SK-N-SH (cell line): ENCODE measurements at regions not wholly inside any gene's neighbourhood (a gene's known extent, or its start where the extent isn't known, plus 50 kb on each side); places are given as distances from the start of the nearest gene placed in this dataset.

ENCODE experiments used
- CTCF ChIA-PET: fragments of 300-600, 350-600 bp; formaldehyde crosslinking; extraction: SDS; loops from one replicate; lab custom pipeline; 2021; lab: Yijun Ruan, JAX
- POLR2A ChIA-PET: fragments of 350-600 bp; sonication (Branson Sonifier 250); formaldehyde crosslinking; extraction: SDS; loops from one replicate; lab custom pipeline; 2020; ENCODE audit warnings: antibody characterized with exemption, inconsistent platforms; lab: Yijun Ruan, JAX
- DNase-seq: peaks from one replicate; pipeline ENCODE4 v3.0.0; 2012
- H2AFZ ChIP-seq: fragments of 200-600 bp; sonication (generic); 2 replicates; pipeline ENCODE4 v1.8.1; 2016; ENCODE audit warnings: antibody characterized with exemption, mild to moderate bottlenecking, low read depth
- H3F3A ChIP-seq: fragments of 200-600 bp; sonication (generic); replicated peaks from 2 replicates; pipeline ENCODE3; 2016; ENCODE audit warnings: antibody characterized with exemption, mild to moderate bottlenecking; ENCODE audit not compliant: insufficient read depth
- H3K27ac ChIP-seq, 2 experiments: fragments of 200-500 bp in 1 of 2; fragments of 200-600 bp in 1 of 2; sonication (Bioruptor generic) in 1 of 2; sonication (generic), shearing (Covaris generic) in 1 of 2; 2 replicates each; pipeline versions ENCODE4 v1.5.1 to v1.6.1; 2014 to 2016; ENCODE audit warnings: low read depth in 2 of 2, inconsistent platforms in 1 of 2, low read length in 1 of 2, mild to moderate bottlenecking in 1 of 2, mixed read lengths in 1 of 2
- H3K27me3 ChIP-seq: fragments of 200-600 bp; sonication (generic), shearing (Covaris generic); 2 replicates; pipeline ENCODE4 v1.6.1; 2016; ENCODE audit warnings: mixed run types; ENCODE audit not compliant: insufficient read depth
- H3K36me3 ChIP-seq, 2 experiments: fragments of 200-500 bp in 1 of 2; fragments of 200-600 bp in 1 of 2; sonication (Bioruptor generic) in 1 of 2; sonication (generic) in 1 of 2; replicated peaks in 1 of 2; 2 replicates each; pipeline versions ENCODE3 to v1.5.1; 2014 to 2016; ENCODE audit warnings: low read length in 1 of 2, mild to moderate bottlenecking in 1 of 2; ENCODE audit not compliant: insufficient read depth in 2 of 2, control insufficient read depth in 1 of 2
- H3K4me1 ChIP-seq, 2 experiments: fragments of 200-500 bp in 1 of 2; fragments of 200-600 bp in 1 of 2; sonication (Bioruptor generic) in 1 of 2; sonication (generic), shearing (Covaris generic) in 1 of 2; 2 replicates each; pipeline versions ENCODE4 v1.5.1 to v1.6.1; 2014 to 2016; ENCODE audit warnings: low read depth in 1 of 2, low read length in 1 of 2, mixed run types in 1 of 2; ENCODE audit not compliant: insufficient read depth in 2 of 2, control insufficient read depth in 1 of 2
- H3K4me2 ChIP-seq: fragments of 200-600 bp; sonication (generic), shearing (Covaris generic); 2 replicates; pipeline ENCODE4 v1.6.1; 2017; ENCODE audit warnings: mixed run types
- H3K4me3 ChIP-seq, 2 experiments: fragments of 200-500 bp in 1 of 2; fragments of 200-600 bp in 1 of 2; sonication (Bioruptor generic) in 1 of 2; sonication (generic), shearing (Covaris generic) in 1 of 2; 2 replicates each; pipeline versions ENCODE4 v1.5.1 to v1.8.1; 2014 to 2016; ENCODE audit warnings: low read depth in 2 of 2, inconsistent platforms in 1 of 2, low read length in 1 of 2, mild to moderate bottlenecking in 1 of 2, mixed read lengths in 1 of 2, moderate library complexity in 1 of 2
- H3K79me2 ChIP-seq: fragments of 200-600 bp; sonication (generic); 2 replicates; pipeline ENCODE4 v1.8.1; 2017; ENCODE audit warnings: mild to moderate bottlenecking; ENCODE audit not compliant: insufficient read depth
- H3K9ac ChIP-seq: fragments of 200-600 bp; sonication (generic); 2 replicates; pipeline ENCODE4 v1.6.1; 2017; ENCODE audit warnings: mixed run types
- H3K9me2 ChIP-seq: fragments of 200-600 bp; sonication (generic); 2 replicates; pipeline ENCODE4 v1.6.1; 2017; ENCODE audit warnings: mixed run types
- H3K9me3 ChIP-seq: fragments of 200-600 bp; sonication (generic); 2 replicates; pipeline ENCODE4 v1.6.1; 2017; ENCODE audit warnings: mixed run types, mild to moderate bottlenecking, moderate library complexity
- H4K20me1 ChIP-seq: fragments of 200-600 bp; sonication (generic); 2 replicates; pipeline ENCODE4 v1.6.1; 2017; ENCODE audit warnings: mild to moderate bottlenecking, mixed run types; ENCODE audit not compliant: insufficient read depth
- FOSL2 ChIP-seq: IDR thresholded peaks from 2 replicates; pipeline ENCODE4 v1.4.0; 2012; ENCODE audit warnings: low read depth, mild to moderate bottlenecking, moderate library complexity, borderline replicate concordance
- IRF3 ChIP-seq: fragments of 150-350 bp; IDR thresholded peaks from 2 replicates; pipeline ENCODE4 v1.6.1; 2016; ENCODE audit warnings: mild to moderate bottlenecking, low read depth, low read length
- JUND ChIP-seq: IDR thresholded peaks from 2 replicates; pipeline ENCODE4 v1.4.0; 2012
- REST ChIP-seq: IDR thresholded peaks from 2 replicates; pipeline ENCODE4 v1.6.1; 2012; ENCODE audit warnings: mild to moderate bottlenecking, low read depth, low read length, moderate library complexity
- SMC3 ChIP-seq: IDR thresholded peaks from 2 replicates; pipeline ENCODE4 v1.6.1; 2012; ENCODE audit warnings: low read depth, low read length, improper control_type of control experiment
- USF1 ChIP-seq: IDR thresholded peaks from 2 replicates; pipeline ENCODE4 v1.4.0; 2012; ENCODE audit warnings: low read depth, borderline replicate concordance
- WGBS: methylation state at CpG from one replicate; pipeline ENCODE4 v1.1.6; 2017; ENCODE audit warnings: low lambda C conversion rate; 5-methylcytosine and 5-hydroxymethylcytosine counted together

GRCh38 chr3:155015776-155016436 is 64.2 kb upstream of the MME start:
- Histone ChIP-seq H3K4me3 (no peak overlapping the region), H3K9me2 (no peaks in the 10 kb centered on the region), H3K27ac (no peak overlapping the region), H2AFZ (no peak overlapping the region), H3F3A (no peaks in the 10 kb centered on the region), H3K4me2 (no peak overlapping the region)
- POLR2A ChIA-PET = no interaction called here
- DNase-seq = no peak
- TF ChIP-seq SMC3 (no peak), JUND (no peak), REST (no peak)
- TF ChIP-seq, all 33 proteins: peak for 0
- no peaks in the 10 kb centered on the region for H3K79me2 ChIP-seq
- 36% methylated on average over 2 of the region's 2 CpGs for WGBS
- H3K4me1 ChIP-seq = no peaks in the 10 kb centered on the region
- CTCF ChIA-PET = no interaction called here
- H3K27me3 ChIP-seq = no peaks in the 10 kb centered on the region
- H3K9me3 ChIP-seq = no peaks in the 10 kb centered on the region
- H3K36me3 ChIP-seq = no peaks in the 10 kb centered on the region
- H3K9ac ChIP-seq = no peak overlapping the region
- no peaks in the 10 kb centered on the region for H4K20me1 ChIP-seq

GRCh38 chr3:155014953-155015352 is 65.2 kb upstream of the MME start:
- H3K36me3 ChIP-seq = no peaks in the 10 kb centered on the region
- WGBS = 66% methylated on average over 2 of the region's 2 CpGs
- DNase-seq = no peak
- CTCF ChIA-PET = no interaction called here
- H3K27me3 ChIP-seq = no peaks in the 10 kb centered on the region
- H3F3A ChIP-seq = no peaks in the 10 kb centered on the region
- H3K27ac ChIP-seq = no peak overlapping the region
- no peak overlapping the region for H3K4me2 ChIP-seq
- H4K20me1 ChIP-seq = no peaks in the 10 kb centered on the region
- H3K9me2 ChIP-seq = no peaks in the 10 kb centered on the region
- H3K9ac ChIP-seq = no peak overlapping the region
- no peak overlapping the region for H3K4me3 ChIP-seq
- H2AFZ ChIP-seq = no peak overlapping the region
- POLR2A ChIA-PET = no interaction called here
- no peaks in the 10 kb centered on the region for H3K9me3 ChIP-seq
- H3K79me2 ChIP-seq = no peaks in the 10 kb centered on the region
- H3K4me1 ChIP-seq = no peaks in the 10 kb centered on the region
- TF ChIP-seq USF1 (no peak), SMC3 (no peak), FOSL2 (no peak), IRF3 (no peak), REST (no peak)
